ENCODE measurements at regions not wholly inside any gene's neighbourhood (a gene's known extent, or its start where the extent isn't known, plus 50 kb on each side); places are given as distances from the start of the nearest gene placed in this dataset.

DNA sequence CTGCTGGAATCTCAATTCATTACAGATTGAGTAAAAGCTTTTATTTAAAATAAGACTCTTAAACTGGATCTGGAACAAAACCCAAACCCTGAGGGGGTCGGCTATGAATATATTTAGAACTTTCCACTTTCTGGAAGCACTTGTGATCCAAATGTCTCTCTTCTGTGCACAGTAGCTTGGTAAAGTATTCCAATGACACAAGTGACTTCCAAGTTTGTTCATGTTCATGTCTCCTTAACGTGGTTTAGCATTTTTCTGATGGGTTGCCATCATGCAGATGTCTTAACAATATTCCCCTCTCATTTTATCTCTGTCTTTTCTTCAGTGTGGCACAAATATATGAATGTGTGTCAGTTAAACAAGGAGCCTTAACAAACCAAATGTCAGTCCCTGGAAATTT lies 191.9 kb upstream of the SORCS1 start:
- ATAC-seq (ENCODE audit: low FRiP score in 2 of 2): no peak
- DNase-seq: no peak
- TF ChIP-seq, protein P1, sequence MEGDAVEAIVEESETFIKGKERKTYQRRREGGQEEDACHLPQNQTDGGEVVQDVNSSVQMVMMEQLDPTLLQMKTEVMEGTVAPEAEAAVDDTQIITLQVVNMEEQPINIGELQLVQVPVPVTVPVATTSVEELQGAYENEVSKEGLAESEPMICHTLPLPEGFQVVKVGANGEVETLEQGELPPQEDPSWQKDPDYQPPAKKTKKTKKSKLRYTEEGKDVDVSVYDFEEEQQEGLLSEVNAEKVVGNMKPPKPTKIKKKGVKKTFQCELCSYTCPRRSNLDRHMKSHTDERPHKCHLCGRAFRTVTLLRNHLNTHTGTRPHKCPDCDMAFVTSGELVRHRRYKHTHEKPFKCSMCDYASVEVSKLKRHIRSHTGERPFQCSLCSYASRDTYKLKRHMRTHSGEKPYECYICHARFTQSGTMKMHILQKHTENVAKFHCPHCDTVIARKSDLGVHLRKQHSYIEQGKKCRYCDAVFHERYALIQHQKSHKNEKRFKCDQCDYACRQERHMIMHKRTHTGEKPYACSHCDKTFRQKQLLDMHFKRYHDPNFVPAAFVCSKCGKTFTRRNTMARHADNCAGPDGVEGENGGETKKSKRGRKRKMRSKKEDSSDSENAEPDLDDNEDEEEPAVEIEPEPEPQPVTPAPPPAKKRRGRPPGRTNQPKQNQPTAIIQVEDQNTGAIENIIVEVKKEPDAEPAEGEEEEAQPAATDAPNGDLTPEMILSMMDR (IDR thresholded peaks at IDR 0.05): no peak
- TF ChIP-seq EP300 (IDR thresholded peaks at IDR 0.05) (no peak), POLR2AphosphoS5 (IDR thresholded peaks at IDR 0.05) (no peak)

DNA sequence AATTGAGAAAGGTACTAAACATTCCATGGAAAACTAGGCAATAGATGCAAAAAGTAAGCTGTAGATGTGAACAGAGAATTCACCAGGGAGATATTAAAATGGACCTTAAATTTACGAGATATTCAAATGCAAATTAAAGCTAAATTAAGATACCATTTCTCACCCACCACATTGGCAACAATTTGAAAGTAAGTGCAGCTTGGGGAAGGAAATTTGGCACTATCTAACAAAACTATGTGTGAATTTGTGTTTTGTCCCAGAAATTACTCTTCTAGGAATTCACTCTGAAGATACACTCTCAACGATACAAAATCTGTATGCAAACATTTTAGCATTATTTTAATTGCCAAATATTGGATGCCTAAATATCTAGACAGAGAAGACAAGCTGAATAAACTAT lies 178.2 kb upstream of the SORCS1 start:
- WGBS, 2 donors: 74% methylated on average over 2 of the region's 2 CpGs
- TF ChIP-seq EP300 (IDR thresholded peaks at IDR 0.05): no peak
- TF ChIP-seq POLR2AphosphoS5 (IDR thresholded peaks at IDR 0.05): no peak
- no peak for TF ChIP-seq POLR2A (IDR thresholded peaks at IDR 0.05)
- TF ChIP-seq, protein P1 (IDR thresholded peaks at IDR 0.05): no peak
- Histone ChIP-seq H3K36me3 (no peaks in the 10 kb centered on the region), H3K27ac (no peak overlapping the region), H3K4me1 (no peaks in the 10 kb centered on the region), H3K9me3 (no peaks in the 10 kb centered on the region), H3K4me3 (no peak overlapping the region), H3K27me3 (no peaks in the 10 kb centered on the region)
- no peak for ATAC-seq (ENCODE audit: low FRiP score in 2 of 2)
- no peak for DNase-seq

More for the DNA sequence above, 191.9 kb upstream of the SORCS1 start:
- Histone ChIP-seq H3K27me3 (no peaks in the 10 kb centered on the region), H3K27ac (no peak overlapping the region), H3K4me3 (no peak overlapping the region), H3K36me3 (no peaks in the 10 kb centered on the region), H3K4me1 (no peaks in the 10 kb centered on the region), H3K9me3 (peaks cover 0 to 3% (median 0%) of the 10 kb centered on the region in 4 donors)
- WGBS, 2 donors: 64 to 74% methylated on average over 2 of the region's 2 CpGs

DNA sequence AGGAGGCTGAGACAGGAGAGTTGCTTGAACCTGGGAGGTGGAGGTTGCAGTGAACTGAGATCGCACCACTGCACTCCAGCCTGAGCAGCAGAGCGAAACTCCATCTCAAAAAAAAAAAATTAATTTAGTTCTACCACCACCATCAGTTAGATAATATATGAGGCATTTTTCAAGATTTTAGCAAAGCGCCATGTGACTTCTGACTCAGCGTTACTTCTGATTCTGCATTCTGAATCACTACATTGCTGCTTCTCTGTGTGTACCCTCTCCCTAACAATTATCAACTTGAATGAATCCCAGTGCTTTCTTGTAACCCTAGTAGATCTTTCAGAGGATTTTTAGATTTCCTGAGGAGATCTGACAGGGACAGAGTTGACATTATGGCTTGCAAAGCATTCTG lies 176.8 kb upstream of the SORCS1 start:
- TF ChIP-seq EP300 (IDR thresholded peaks at IDR 0.05) (no peak), POLR2AphosphoS5 (IDR thresholded peaks at IDR 0.05) (no peak), POLR2A (IDR thresholded peaks at IDR 0.05) (no peak)
- TF ChIP-seq, protein P1 (IDR thresholded peaks at IDR 0.05): no peak
- H3K4me3 ChIP-seq: no peak overlapping the region
- WGBS, 2 donors: 93 to 97% methylated on average over 4 of the region's 4 CpGs

DNA sequence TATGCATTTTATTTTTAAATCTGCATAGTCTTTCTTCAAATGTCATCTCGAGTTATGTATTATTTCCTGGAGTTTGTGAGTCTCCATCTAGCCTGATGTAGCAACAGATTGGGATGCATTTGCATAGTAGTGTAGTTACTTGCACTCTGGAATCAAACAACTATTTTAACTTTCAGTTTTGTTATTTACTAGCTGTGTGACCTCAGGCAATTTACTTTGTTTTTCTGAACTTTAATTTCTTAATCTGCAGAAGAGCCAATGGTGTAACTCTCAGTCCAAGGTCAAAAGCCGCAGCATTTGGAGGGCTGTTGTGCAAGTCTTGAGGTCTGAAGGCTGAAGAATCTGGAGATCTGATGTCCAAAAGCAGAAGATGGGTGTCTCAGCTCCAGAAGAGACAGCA lies 175.8 kb upstream of the SORCS1 start:
- TF ChIP-seq, protein P1 (IDR thresholded peaks at IDR 0.05): no peak
- no peak for TF ChIP-seq POLR2AphosphoS5 (IDR thresholded peaks at IDR 0.05)
- TF ChIP-seq EP300 (IDR thresholded peaks at IDR 0.05): no peak
- no peak for TF ChIP-seq POLR2A (IDR thresholded peaks at IDR 0.05)
- no peaks in the 10 kb centered on the region for H3K27me3 ChIP-seq
- no peaks in the 10 kb centered on the region for H3K9me3 ChIP-seq
- WGBS, 2 donors: 54 to 59% methylated on average over 2 of the region's 2 CpGs
- H3K4me3 ChIP-seq: no peak overlapping the region
- no peaks in the 10 kb centered on the region for H3K4me1 ChIP-seq
- no peak for DNase-seq
- no peaks in the 10 kb centered on the region for H3K36me3 ChIP-seq
- H3K27ac ChIP-seq: no peak overlapping the region
- no peak for ATAC-seq (ENCODE audit: low FRiP score in 2 of 2)

More for the DNA sequence above, 176.8 kb upstream of the SORCS1 start:
- Histone ChIP-seq H3K27ac (no peak overlapping the region), H3K27me3 (no peaks in the 10 kb centered on the region), H3K9me3 (no peaks in the 10 kb centered on the region), H3K36me3 (no peaks in the 10 kb centered on the region), H3K4me1 (no peaks in the 10 kb centered on the region)
- no peak for ATAC-seq (ENCODE audit: low FRiP score in 2 of 2)
- DNase-seq: no peak

DNA sequence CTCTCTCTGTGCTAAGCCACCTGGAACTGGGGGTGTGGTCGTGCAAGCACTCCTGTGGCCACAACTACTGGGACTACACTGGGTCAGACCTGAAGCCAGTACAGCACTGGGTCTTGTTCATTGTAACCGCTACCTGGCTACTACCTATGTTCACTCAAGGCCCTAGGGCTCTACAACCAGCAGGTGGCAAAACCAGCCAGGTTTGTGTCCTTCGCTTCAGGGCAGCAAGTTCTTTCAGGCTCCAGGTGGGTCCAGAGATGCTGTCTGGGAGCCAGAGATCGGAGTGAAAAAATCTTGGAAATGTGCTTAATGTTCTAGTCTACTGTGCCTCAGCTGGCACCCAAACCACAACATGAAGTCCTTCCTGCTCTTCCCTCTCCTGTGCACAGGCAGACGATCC lies 171.6 kb upstream of the SORCS1 start:
- no peaks in the 10 kb centered on the region for H3K27me3 ChIP-seq
- H3K27ac ChIP-seq: no peak overlapping the region
- DNase-seq (no peak), ATAC-seq (ENCODE audit: low FRiP score in 2 of 2) (no peak)
- H3K9me3 ChIP-seq: no peaks in the 10 kb centered on the region
- TF ChIP-seq EP300 (IDR thresholded peaks at IDR 0.05) (no peak), POLR2A (IDR thresholded peaks at IDR 0.05) (no peak), POLR2AphosphoS5 (IDR thresholded peaks at IDR 0.05) (no peak)
- 74 to 82% methylated on average over 3 to 5 of the region's 5 CpGs for WGBS, 2 donors
- no peaks in the 10 kb centered on the region for H3K4me1 ChIP-seq
- H3K36me3 ChIP-seq: no peaks in the 10 kb centered on the region
- no peak overlapping the region for H3K4me3 ChIP-seq

All from upper lobe of left lung (tissue), 6 donors.